GM08714 (cell line): ENCODE measurements at regions not wholly inside any gene's neighbourhood (a gene's known extent, or its start where the extent isn't known, plus 50 kb on each side); places are given as distances from the start of the nearest gene placed in this dataset.
"Not testable (repeated sequence)": the region's sequence is repeated elsewhere in the genome, so short reads cannot be mapped to it uniquely, and the experiment has no call there.

Experiments used
- H3K4me3 ChIP-seq: fragments of 200-500 bp; sonication (Bioruptor generic); 2 replicates; pipeline ENCODE4 v1.5.1; 2014; ENCODE audit warnings: mild to moderate bottlenecking, low read length, inconsistent platforms
- ZNF274 ChIP-seq: IDR thresholded peaks from 2 replicates; pipeline ENCODE4 v1.6.1; 2012; ENCODE audit warnings: mild to moderate bottlenecking, low read depth, low read length

DNA sequence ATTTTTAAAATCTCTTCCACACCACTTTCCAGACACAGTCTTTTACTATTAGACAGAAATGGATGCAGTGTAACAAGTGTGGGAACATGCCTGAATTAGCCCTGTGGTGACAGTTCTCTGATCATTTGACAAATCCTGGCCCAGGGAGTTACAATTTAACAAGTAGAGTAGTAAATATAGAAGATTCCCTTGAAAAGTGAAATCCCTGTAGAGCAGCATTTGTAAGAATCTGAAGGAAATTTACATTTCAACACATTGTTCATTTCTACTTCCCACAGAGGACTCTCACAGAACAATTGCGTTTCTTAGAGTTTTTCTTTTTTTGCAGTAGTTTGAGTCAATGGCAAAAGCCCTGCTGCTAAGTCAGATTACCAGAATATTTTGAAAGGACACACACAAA is 458.3 kb upstream of the BRINP3 start:
- TF ChIP-seq ZNF274: no peak
- no peak overlapping the region for H3K4me3 ChIP-seq

DNA sequence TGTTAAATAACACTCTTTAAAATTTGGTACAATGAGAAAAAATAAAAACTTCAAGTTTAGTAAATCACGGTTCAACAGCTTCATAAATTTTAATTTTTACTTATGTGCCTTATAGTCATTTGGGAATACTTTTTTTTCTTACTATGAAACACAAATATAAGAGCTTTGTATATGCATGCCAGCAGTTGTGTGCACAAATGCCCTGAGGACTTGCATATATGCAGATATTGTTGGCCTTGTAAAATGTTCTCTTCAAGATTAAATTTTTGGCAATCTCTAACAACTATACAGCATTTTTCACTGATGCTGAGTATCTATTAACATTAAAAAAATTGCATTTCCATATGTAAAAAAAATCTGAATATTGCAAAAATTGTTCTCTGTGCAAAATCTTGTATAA is 458.7 kb upstream of the BRINP3 start:
- no peak for TF ChIP-seq ZNF274
- no peak overlapping the region for H3K4me3 ChIP-seq

DNA sequence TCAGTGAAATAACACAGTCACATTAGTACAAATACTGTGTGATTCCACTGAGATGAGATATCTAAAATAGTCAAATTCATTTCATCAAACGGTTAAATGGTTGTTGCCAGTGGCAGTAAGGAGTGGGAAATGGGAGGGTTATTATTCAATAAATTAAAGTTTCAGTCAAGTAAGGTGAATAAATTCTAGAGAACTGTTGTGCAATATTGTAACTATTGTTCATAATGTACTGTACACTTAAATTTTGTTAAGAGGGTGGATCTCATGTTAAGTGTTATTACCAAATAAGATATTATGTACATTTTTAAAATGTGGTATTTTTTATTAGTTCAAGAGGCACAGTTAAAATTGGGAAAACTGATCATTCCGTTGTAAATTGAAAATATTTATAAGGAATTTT is 463.3 kb upstream of the BRINP3 start:
- TF ChIP-seq ZNF274: no peak
- H3K4me3 ChIP-seq: no peak overlapping the region

DNA sequence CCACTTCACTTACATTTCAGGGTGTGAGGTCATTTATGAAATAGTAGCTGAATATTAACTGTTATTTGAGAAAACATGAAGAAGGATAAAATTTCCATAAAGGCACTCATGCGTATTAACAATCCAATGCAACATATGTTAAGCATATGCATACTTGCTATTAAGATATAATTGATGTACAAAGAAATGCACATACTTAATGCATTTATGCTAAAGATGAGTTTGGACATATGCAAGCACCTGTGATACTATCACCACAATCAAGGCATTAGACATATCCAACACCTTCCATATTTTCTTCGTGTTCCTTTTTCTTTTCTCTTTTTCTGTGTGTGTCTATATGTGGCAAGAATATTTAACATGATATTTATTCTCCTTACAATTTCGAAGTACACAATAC is 464.8 kb upstream of the BRINP3 start:
- no peak for TF ChIP-seq ZNF274
- no peak overlapping the region for H3K4me3 ChIP-seq

DNA sequence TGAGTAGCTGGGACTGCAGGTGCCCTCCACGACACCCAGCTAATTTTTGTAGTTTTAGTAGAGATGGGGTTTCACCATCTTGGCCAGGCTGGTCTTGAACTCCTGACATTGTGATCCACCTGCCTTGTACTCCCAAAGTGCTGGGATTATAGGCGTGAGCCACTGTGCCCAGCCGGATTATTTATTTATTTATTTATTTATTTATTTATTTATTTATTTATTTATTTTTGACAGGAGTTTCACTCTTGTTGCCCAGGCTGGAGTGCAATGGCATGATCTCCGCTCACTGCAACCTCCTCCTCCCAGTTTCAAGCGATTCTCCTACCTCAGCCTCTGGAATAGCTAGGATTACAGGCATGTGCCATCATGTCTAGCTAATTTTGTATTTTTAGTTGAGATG is 466.1 kb upstream of the BRINP3 start:
- H3K4me3 ChIP-seq: not testable (repeated sequence)

DNA sequence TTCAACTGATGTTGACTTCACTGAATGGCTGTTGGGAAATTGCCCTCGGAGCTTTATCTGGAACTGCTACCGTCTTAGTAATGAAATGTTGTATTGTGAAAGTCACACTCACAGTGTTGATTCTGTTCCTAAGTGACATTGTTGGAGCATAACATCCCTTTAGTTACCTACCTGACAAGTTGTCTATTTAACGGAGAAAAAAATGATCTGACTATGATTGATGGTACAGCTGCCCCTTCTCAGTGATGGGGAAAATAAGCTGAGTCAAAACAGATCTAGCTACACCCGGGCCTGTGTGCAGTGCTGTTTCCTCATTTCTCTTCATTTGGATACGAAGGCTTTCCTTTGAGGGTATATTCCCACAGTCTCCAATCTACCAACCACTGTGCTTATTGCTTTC is 472.3 kb upstream of the BRINP3 start:
- H3K4me3 ChIP-seq: no peak overlapping the region
- no peak for TF ChIP-seq ZNF274

DNA sequence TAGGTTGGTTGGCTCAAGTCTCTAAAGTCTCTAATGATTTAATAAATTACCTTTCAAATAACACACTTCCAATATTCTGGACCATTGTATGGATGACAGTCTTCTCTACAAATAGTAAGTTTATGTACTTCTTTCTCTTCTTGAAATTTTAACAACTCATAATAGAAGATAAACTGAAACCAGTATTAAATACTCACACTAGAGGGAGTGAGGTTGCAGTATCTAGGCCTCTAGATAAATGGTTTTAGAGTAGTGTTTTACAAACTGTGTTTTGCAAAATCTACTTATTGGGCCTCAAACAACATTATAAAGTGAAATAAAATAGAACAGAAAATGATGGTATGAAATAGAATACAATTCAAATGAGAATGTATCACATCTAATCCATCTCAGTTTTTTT is 479.9 kb upstream of the BRINP3 start:
- no peak overlapping the region for H3K4me3 ChIP-seq
- TF ChIP-seq ZNF274: no peak

DNA sequence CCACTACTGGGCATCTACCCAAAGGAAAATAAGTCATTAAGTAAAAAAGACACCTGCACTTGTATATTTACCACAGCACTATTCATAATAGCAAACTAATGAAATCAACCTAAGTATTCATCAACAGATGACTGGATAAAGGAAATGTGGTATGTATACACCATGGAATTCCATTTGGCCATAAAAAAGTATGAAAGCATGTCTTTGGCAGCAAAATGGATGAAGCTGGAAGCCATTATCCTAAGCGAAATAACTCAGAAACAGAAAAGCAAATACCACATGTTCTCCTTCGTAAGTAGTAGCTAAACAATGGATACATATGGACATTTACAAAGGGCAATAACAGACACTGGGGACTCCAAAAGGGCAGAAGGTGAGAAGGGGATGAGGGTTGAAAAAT is 485.7 kb upstream of the BRINP3 start:
- TF ChIP-seq ZNF274: no peak
- H3K4me3 ChIP-seq: no peak overlapping the region

DNA sequence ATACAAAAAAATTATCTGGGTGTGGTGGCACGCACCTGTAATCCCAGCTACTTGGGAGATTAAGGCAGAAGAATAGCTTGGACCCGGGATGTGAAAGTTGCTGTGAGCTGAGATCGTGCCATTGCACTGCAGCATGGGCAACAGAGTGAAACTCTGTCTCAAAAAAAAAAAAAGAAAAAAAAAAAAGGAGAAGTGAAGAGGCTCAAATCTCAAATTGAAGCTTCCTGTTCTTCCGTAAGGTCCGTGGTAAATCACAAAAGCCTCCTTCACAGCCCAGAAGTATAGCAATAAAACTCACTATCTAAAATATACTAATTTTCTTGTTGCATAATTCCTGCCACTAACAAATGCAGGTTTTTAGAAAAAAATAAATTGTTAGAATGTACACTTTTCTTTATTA is 498.2 kb upstream of the BRINP3 start:
- no peak overlapping the region for H3K4me3 ChIP-seq
- no peak for TF ChIP-seq ZNF274

DNA sequence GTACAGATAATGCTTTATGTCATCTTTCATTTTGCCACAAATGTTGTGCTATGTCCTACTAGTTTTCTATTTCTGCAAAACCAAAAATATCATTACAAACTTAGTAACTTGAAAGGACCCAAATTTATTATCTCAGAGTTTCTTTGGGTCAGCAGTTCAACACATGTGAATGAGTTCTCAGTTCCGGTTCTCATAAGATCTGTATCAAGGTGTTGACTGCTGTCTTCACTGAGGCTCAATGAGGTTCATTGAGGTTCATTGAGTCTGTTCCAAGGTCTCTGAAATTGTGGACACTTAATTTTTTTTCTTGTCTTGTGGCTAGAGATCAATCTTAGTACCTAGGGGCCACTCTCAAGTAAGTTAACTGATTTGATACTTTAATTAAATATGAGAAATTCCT is 525.1 kb upstream of the BRINP3 start:
- H3K4me3 ChIP-seq: no peak overlapping the region
- no peak for TF ChIP-seq ZNF274

DNA sequence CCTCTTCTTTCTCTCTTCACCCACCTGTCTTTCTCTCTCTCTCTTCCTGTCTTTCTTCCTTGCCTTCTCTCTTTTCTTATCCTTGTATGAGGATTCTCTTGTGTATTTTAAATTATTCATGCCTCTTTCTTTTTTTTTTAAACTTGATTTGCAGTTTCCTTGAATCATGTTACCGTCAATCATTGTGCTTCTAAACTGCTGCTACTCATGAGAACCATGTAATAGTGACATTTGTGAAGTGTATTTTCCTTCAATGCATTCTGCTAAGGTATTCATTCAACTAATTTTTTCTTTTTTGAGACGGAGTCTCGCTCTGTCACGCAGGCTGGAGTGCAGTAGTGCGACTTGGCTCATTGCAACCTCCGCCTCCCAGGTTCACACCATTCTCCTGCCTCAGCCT is 539.1 kb upstream of the BRINP3 start:
- TF ChIP-seq ZNF274: no peak
- no peak overlapping the region for H3K4me3 ChIP-seq

DNA sequence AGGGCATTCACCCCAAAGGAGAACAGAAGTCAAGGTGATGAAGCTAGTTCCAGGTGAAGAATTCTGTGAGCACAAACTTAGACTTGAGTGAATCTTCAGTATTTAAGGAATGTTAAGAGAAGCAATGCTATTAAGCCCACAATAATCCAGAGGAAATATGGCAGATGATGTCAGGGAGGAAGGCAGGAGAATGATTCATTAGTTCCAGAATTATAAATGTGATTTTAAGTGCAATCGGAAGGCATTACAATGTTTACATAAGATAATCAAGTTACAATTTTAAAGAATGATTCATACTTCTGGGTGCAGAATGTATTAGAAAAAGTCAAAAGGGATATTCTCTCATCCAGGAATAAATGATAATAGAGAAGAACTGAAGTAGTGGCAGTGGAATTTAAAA is 545.2 kb upstream of the BRINP3 start:
- H3K4me3 ChIP-seq: no peak overlapping the region
- TF ChIP-seq ZNF274: no peak

DNA sequence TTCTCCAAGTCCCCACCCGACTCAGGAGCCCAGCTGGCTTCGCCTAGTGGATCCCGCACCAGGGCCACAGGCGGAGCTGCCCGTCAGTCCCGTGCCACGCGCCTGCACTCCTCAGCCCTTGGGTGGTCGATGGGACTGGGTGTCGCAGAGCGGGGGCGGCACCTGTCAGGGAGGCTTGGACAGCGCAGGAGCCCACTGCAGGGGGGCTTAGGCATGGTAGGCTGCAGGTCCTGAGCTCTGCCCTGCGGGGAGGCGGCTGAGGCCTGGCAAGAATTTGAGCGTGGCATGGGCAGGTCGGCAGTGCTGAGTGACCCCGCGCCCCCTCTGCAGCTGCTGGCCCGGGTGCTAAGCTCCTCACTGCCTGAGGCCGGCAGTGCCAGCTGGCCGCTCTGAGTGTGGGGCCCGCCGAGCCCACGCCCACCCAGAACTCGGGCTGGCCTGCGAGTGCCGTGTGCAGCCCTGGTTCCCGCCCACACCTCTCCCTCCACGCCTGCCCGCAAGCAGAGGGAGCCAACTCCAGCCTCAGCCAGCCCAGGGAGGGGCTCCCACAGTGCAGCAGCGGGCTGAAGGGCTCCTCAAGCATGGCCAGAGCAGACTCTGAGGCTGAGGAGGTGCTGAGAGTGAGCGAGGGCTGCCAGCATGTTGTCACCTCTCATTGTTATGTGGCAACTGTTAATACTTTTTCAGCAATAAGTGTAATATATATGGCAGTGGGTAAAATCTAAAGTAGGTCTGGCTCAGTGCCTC is 548.4 kb upstream of the BRINP3 start:
- no peak overlapping the region for H3K4me3 ChIP-seq
- no peak for TF ChIP-seq ZNF274

DNA sequence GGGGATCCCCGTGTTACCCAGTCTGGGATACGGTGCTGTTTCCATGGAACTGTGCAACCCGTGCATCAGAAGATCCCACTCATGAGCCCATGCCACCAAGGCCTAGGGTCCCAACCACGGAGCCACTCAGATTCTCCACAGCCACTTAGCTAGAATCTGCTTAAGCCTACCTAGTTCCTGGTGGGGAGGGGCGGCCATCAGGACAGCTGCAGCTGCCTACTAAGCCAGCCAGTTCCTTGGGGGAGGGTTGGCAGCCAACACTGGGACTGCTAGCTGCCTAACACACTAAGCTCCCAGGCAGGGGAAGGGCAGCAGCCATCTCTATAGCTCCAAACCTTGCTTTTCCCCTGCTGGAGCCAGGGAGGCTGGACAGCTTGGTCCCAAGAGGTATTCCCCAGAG is 549.2 kb upstream of the BRINP3 start:
- no peak overlapping the region for H3K4me3 ChIP-seq
- no peak for TF ChIP-seq ZNF274

DNA sequence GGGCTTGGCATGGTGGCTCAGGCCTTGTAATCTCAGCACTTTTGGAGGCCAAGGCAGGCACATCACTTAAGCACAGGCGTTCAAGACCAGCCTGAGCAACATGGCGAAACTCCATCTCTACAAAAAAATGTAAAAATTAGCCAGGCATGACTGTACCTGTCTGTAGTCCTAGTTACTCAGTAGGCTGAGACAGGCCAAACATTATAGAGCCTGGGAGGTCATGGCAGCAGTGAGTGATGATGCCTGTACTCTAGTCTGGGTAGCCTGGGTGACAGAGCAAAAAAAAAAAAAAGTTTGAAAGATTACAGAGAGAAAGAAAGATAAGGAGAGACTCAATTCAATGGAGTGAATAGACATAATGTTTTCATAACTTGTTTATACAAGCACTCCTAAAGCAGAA is 556.5 kb upstream of the BRINP3 start:
- no peak overlapping the region for H3K4me3 ChIP-seq
- no peak for TF ChIP-seq ZNF274

DNA sequence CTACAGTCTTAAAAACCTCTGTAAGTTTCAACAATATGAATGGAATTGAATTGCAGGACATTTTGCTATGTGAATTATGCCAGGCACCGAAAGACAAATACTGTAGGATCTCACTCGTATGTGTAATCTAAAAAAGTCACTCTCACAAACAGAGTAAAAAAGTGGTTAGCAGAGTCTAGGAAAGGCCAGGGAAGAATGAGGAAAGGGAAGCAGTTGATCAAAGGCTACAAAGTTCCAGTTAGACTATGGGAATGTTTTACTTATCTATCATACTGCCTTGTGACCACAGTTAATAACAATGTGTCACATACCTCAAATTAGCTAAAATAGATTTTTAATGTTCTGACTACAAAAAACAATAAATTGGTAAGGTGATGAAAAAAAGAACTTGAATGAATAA is 565.4 kb upstream of the BRINP3 start:
- no peak overlapping the region for H3K4me3 ChIP-seq
- TF ChIP-seq ZNF274: no peak
